Omental fat pad (tissue), 3 donors: ENCODE measurements at regions not wholly inside any gene's neighbourhood (a gene's known extent, or its start where the extent isn't known, plus 50 kb on each side); places are given as distances from the start of the nearest gene placed in this dataset.

ENCODE experiments used
- ATAC-seq: fragments of 150-250 bp; one replicate; pipeline ENCODE4 v1.9.1; 2016; ENCODE audit warnings: mild to moderate bottlenecking, moderate library complexity; ENCODE audit not compliant: low FRiP score
- DNase-seq: peaks from one replicate; pipeline ENCODE4 v3.0.0-alpha.2; 2019; ENCODE audit warnings: low spot score
- TF ChIP-seq, protein P1 (sequence below), 3 donors: fragments of 450-650 bp; IDR thresholded peaks; one replicate each; pipeline ENCODE4 v1.5.1; 2016 to 2017; ENCODE audit warnings: antibody characterized with exemption in 3 of 3, mild to moderate bottlenecking in 3 of 3, moderate library complexity in 2 of 3

DNA sequence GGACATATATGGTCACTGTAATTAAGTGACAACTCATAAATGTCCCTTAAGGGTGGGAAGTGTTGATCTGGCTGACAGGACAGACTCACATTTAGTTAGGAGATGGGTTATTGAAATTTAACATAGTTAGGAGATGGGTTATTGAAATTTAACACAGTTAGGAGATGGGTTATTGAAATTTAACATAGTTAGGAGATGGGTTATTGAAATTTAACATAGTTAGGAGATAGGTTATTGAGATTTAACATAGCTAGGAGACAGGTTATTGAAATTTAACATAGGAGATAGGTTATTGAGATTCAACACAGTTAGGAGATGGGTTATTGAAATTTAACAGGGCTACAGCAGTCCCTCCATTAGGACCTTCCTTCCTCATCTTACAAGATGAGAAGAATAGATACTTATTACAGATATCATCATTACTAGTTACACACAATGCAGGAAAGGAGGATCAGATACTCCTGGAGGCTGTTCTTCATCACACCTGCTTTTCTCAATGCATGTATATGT, 98.5 kb downstream of the MTNR1B start:
- TF ChIP-seq, protein P1, sequence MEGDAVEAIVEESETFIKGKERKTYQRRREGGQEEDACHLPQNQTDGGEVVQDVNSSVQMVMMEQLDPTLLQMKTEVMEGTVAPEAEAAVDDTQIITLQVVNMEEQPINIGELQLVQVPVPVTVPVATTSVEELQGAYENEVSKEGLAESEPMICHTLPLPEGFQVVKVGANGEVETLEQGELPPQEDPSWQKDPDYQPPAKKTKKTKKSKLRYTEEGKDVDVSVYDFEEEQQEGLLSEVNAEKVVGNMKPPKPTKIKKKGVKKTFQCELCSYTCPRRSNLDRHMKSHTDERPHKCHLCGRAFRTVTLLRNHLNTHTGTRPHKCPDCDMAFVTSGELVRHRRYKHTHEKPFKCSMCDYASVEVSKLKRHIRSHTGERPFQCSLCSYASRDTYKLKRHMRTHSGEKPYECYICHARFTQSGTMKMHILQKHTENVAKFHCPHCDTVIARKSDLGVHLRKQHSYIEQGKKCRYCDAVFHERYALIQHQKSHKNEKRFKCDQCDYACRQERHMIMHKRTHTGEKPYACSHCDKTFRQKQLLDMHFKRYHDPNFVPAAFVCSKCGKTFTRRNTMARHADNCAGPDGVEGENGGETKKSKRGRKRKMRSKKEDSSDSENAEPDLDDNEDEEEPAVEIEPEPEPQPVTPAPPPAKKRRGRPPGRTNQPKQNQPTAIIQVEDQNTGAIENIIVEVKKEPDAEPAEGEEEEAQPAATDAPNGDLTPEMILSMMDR (IDR thresholded peaks at IDR 0.05): no peak
- DNase-seq (no peak), ATAC-seq (no peak)

DNA sequence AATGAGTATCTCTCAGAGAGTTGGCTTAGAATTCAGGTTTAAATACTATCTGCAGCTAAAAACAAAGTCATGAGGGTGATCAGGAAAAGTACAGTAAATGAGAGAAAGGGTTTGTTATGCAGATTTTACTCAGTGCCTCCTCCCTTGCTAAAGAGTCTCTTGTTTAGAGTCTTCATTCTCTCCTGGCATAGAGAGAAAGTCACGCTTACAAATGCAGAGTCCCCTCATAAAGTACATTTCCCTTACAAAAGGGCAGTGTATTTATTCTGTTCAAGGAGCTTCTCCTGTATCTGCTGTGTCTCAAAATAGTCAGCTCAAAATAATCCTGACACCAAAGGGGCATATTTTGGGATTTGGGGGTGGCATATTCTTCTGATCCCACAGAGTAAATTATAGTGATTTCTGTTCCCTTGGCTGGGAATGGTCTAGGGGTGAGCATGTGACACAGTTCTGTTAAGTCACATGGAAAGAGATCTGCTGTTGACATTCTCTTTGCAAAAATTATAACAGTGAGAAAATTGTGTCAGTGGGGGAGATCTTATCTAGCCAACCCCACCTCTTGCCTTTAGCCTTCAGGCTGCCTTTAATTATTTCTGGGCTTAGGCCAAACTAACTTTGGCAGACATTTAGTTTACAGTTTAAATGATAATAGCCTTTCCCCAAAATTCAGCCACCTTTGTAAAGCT, 102.9 kb downstream of the MTNR1B start:
- TF ChIP-seq, protein P1 (IDR thresholded peaks at IDR 0.05): no peak
- ATAC-seq (no peak), DNase-seq (no peak)

DNA sequence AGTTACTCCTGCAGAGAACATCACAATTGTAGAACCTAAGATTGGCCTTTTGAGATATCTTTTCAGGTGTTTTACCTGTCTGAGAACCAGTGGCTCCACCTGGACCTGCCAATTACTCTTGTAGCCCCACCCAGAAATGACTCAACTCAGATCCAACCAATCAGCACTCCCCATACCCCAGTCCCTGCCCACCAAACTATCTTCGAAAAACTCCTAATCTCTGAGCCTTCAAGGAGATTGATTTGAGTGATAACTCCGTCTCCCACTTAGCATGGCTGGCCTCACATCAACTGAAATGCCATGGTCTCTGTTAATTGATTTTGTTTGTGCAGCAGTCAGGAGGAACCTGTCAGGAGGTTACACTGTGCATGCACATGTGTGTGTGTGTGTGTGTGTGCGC, 103.6 kb downstream of the MTNR1B start:
- ATAC-seq (no peak), DNase-seq (no peak)
- TF ChIP-seq, protein P1 (IDR thresholded peaks at IDR 0.05): no peak

DNA sequence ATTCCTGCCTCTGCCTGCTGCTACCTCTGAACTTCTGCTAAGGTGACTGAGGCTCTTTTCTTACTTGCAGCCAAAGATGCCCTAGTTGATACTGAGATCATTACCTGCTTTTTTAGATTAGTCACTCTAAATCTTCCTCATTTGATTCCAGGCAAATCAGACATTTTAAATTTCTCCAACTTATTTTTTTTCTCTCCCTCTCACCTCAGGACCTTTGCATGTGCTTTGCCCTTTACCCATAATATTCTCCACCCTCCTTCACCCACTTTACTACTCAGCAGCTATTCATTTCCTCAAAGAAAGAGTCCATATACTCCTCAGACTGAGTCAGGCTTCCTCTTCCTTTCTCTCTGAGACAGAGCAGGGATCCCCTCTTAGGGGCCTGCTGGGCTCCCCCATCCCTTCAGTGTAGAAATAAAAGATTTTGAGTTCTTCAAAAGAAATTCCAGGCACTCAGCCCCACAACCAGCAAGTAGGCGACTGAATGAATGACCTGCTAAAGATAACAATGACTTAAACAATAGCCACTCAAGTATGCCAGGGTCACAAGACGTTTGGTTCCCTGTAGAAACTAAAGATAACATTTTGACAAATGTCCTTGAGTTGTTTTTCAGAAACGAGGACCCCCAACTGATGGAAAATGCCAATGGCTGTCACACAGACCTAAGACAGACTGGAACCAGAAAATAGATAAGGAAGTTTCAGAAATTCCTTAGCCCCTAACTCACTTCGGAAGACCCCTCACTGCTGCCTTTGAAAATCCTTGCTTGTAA, 104.2 kb downstream of the MTNR1B start:
- TF ChIP-seq, protein P1 (IDR thresholded peaks at IDR 0.05): no peak
- no peak for DNase-seq
- ATAC-seq: no peak

DNA sequence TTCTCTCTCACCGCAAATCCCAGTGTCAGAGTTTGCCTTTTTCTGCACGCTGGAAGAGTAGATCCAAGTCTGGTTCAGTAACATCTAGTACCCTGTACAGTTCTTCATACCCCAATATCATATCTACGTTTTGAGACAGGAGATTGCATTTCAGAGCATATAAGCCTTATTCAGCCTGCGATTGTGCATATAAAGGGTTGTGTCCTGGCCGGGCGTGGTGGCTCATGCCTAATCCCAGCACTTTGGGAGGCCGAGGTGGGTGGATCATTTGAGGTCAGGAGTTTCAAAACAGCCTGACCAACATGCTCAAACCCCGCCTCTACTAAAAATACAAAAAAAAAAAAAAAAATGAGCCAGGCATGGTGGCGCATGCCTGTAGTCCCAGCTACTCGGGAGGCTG, 104.9 kb downstream of the MTNR1B start:
- ATAC-seq: no peak
- TF ChIP-seq, protein P1 (IDR thresholded peaks at IDR 0.05): no peak
- DNase-seq: no peak

DNA sequence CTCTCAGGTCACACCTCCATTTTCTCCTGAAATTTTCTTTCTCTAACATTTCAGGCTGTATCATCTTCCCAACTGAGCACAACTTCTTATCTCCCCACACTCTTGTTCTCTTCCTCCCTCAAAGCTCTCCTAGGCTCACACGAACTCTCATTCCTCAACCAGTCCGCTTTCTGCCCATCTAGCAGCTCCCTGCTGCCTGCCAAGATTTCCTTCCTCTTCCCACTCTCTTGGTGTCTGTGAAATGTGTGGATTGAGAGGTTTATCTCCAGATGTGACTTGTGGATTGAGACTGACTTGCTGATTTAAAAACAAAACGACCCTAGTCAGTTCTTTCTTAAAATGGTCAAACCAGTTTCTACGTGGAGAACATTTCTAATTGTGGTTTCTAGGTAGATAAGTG, 106.3 kb downstream of the MTNR1B start:
- no peak for ATAC-seq
- TF ChIP-seq, protein P1 (IDR thresholded peaks at IDR 0.05): no peak
- no peak for DNase-seq
